Naive thymus-derived CD8-positive, alpha-beta T cell (primary cell): ENCODE measurements at regions not wholly inside any gene's neighbourhood (a gene's known extent, or its start where the extent isn't known, plus 50 kb on each side); places are given as distances from the start of the nearest gene placed in this dataset.
"Not testable (repeated sequence)": the region's sequence is repeated elsewhere in the genome, so short reads cannot be mapped to it uniquely, and the experiment has no call there.

Experiments used
- ATAC-seq, 2 donors: fragments of 150-1000 bp; cut with Tn5 transposase in 1 of 2; sonication (Bioruptor Pico), chemical (Tn5 transposase) in 1 of 2; 1 replicate in 1 of 2; 2 replicates in 1 of 2; pipeline ENCODE4 v1.10.0; 2021; ENCODE audit warnings: mild to moderate bottlenecking in 2 of 2, moderate library complexity in 2 of 2
- POLR2A ChIA-PET: fragments of 350-600 bp; sonication (Branson Sonifier 250); formaldehyde crosslinking; loops from one replicate; lab custom pipeline; 2021; ENCODE audit warnings: antibody characterized with exemption; lab: Charles Lee
- DNase-seq, 10 donors: peaks; one replicate each; pipeline versions ENCODE4 v3.0.0 to v3.0.0-alpha.2; 2020 to 2022
- H3K27ac Mint-ChIP-seq, 10 donors: one replicate each; pipeline ENCODE4 v1.8.0; 2020 to 2022; ENCODE audit warnings: mild to moderate bottlenecking in 10 of 10, mixed read lengths in 10 of 10, moderate library complexity in 4 of 10, inconsistent platforms in 1 of 10
- H3K27me3 Mint-ChIP-seq, 5 donors: one replicate each; pipeline ENCODE4 v1.8.0; 2021 to 2022; ENCODE audit warnings: mixed read lengths in 5 of 5
- H3K36me3 Mint-ChIP-seq, 3 donors: one replicate each; pipeline ENCODE4 v1.8.0; 2020 to 2022; ENCODE audit warnings: mixed read lengths in 3 of 3, mild to moderate bottlenecking in 2 of 3, inconsistent platforms in 1 of 3
- H3K4me1 Mint-ChIP-seq, 4 donors: one replicate each; pipeline ENCODE4 v1.8.0; 2021 to 2022; ENCODE audit warnings: mixed read lengths in 4 of 4
- H3K4me3 Mint-ChIP-seq, 10 donors: one replicate each; pipeline ENCODE4 v1.8.0; 2020 to 2022; ENCODE audit warnings: mild to moderate bottlenecking in 10 of 10, mixed read lengths in 10 of 10, moderate library complexity in 6 of 10, inconsistent platforms in 1 of 10
- H3K9me3 Mint-ChIP-seq, 9 donors: one replicate each; pipeline ENCODE4 v1.8.0; 2020 to 2022; ENCODE audit warnings: mixed read lengths in 9 of 9, mild to moderate bottlenecking in 3 of 9, inconsistent platforms in 1 of 9, moderate library complexity in 1 of 9

DNA sequence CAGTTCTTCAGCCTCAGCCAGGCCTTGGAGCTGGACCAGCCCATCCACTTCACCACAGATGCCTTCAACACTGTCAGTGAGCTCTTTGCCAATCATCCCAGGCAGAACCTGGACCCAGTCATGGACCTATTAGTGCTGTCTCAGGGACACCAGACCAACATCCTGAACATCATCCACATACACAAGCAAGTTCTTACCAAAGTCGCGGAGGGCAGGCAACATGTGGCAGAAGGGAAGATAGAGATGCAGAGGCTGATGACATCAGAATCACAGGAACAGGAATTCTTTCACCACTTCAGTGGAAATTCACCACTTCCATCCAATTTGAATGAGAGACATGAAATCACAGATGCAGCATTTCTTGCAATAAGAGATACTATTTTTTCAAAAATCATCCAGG is 845.3 kb downstream of the FOXD4L5 start:
- POLR2A ChIA-PET, H3K27ac Mint-ChIP-seq, H3K4me3 Mint-ChIP-seq, H3K9me3 Mint-ChIP-seq, H3K27me3 Mint-ChIP-seq, H3K36me3 Mint-ChIP-seq, H3K4me1 Mint-ChIP-seq, ATAC-seq: not testable (repeated sequence)
- peak in 1 of 10 donors; percentile 26 for DNase-seq
